GM12875 (cell line): ENCODE measurements at regions not wholly inside any gene's neighbourhood (a gene's known extent, or its start where the extent isn't known, plus 50 kb on each side); places are given as distances from the start of the nearest gene placed in this dataset.
"Not testable (repeated sequence)": the region's sequence is repeated elsewhere in the genome, so short reads cannot be mapped to it uniquely, and the experiment has no call there.

Experiments used
- H3K4me3 ChIP-seq: one replicate; pipeline ENCODE4 v1.5.1; 2011; ENCODE audit warnings: low read depth, low read length, control low read depth
- TF ChIP-seq, protein P1 (sequence below): IDR thresholded peaks from 2 replicates; pipeline ENCODE4 v1.5.1; 2011; ENCODE audit warnings: low read depth, mild to moderate bottlenecking, control low read depth, inconsistent platforms, low read length, moderate library complexity, borderline replicate concordance; ENCODE audit not compliant: insufficient read depth

DNA sequence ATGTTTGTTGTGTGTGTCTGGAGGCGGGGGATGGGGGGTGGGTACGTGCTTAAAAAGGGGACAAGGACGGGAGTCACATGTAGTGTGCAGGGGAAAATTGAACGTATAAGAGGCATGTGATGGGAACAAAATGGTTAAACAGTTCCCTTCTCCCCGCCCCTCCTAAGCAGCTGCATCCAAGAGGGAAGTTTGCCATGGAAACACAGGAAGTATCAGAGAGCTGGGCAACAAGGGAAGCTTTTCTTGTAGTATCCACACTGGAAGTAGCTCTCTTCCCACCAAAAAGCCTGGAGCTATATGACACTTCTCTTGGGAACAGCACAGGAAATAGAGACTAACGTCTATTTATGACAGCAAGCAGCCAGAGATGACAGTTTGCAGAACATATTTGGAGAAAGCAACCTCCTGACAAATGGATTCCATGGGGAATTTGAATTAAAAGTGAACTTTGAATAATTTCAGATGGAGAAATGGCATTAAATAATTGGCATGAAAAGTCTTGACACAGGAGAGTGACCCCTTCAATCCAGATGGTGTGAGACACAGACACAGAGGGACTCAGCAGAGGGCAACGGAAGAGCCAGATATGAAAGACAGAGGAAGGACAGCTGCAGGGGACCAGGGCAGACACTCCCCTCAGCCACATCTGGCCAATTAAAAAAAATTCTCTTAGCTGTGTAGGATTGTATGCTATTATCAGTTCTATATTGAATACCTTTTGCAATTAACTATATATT is 294.2 kb upstream of the TBL1XR1 start:
- H3K4me3 ChIP-seq = no peak overlapping the region
- TF ChIP-seq, protein P1, sequence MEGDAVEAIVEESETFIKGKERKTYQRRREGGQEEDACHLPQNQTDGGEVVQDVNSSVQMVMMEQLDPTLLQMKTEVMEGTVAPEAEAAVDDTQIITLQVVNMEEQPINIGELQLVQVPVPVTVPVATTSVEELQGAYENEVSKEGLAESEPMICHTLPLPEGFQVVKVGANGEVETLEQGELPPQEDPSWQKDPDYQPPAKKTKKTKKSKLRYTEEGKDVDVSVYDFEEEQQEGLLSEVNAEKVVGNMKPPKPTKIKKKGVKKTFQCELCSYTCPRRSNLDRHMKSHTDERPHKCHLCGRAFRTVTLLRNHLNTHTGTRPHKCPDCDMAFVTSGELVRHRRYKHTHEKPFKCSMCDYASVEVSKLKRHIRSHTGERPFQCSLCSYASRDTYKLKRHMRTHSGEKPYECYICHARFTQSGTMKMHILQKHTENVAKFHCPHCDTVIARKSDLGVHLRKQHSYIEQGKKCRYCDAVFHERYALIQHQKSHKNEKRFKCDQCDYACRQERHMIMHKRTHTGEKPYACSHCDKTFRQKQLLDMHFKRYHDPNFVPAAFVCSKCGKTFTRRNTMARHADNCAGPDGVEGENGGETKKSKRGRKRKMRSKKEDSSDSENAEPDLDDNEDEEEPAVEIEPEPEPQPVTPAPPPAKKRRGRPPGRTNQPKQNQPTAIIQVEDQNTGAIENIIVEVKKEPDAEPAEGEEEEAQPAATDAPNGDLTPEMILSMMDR = no peak

- H3K4me3 ChIP-seq = no peak overlapping the region
- TF ChIP-seq, protein P1 = no peak
Measured at GRCh38 chr3:177493091-177493490, 295.8 kb upstream of the TBL1XR1 start.

DNA sequence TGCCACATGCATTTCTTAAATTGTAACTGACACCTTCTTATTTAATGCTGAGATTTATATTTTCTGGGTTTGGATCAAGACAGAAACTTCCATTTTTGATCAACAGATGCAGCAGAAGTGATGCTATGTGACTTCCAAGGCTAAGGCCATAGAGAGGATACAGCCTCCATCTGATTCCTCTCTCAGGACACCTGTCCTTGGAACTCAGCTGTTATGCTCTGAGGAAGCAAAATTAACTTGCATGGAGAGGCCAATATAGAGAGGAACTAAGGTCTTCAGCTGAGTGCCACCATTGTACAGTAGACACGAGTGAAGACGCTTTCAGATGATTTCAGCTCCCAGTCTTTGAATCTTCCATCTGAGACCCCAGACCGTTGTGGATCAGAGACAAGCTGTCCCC is 296.9 kb upstream of the TBL1XR1 start:
- TF ChIP-seq, protein P1 = no peak

DNA sequence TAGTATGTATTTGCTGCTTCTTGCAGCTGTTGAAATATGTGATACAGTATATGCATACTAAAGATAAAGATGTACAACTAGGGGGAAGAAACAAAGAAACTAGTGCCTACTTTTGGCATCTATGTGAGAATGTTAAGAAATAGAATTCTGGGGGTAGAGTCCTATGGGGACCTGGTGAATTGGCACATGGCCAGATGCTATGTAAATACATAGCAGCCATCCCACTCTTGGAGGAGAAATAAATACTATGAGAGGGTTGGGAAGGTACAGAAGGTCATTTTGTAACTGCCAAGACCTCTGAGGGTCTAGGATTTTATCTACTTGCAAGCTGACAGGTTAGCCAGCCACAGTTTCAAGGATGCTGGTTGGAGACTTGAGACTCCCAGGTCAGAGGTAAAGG is 298.3 kb upstream of the TBL1XR1 start:
- TF ChIP-seq, protein P1 = no peak
- H3K4me3 ChIP-seq = no peak overlapping the region

More for the DNA sequence above, 296.9 kb upstream of the TBL1XR1 start:
- no peak overlapping the region for H3K4me3 ChIP-seq

DNA sequence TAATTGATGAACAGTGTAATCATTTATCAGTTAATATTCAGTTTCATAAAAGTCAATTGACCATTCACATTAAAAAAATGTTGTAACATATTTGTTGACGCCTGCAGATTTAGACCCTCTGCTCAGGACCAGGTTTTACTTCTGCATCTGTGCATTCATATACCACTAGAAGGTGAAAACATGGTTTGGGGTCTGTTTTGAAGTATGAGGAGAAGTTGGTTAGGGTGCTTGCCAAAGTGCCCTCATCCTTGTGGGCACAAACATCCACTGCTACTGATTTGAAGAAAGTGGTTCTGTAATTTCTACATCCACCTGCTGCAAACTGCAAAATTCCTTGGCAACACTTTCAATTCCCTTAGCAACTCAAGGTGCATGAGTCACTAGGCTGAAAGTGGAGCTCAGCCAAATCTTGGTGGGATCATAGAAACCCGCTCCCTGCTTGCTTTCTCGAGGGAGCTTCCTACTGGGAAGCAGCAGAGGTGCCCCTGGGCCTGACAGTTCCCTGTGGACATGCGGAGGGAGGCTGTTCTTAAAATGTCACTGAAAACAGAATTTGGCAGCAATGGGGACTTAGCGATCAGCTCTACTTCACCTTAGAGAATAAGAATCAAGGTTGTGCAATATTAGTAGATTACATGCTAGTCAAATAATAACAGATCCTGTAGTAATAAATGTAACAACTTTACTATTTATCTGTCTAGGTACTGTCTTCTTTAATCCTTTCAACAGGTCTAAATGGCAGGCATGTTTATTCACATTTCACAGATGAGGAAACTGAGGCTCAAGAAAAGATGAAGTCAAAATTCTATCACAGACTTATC is 301.0 kb upstream of the TBL1XR1 start:
- TF ChIP-seq, protein P1 = no peak
- no peak overlapping the region for H3K4me3 ChIP-seq

DNA sequence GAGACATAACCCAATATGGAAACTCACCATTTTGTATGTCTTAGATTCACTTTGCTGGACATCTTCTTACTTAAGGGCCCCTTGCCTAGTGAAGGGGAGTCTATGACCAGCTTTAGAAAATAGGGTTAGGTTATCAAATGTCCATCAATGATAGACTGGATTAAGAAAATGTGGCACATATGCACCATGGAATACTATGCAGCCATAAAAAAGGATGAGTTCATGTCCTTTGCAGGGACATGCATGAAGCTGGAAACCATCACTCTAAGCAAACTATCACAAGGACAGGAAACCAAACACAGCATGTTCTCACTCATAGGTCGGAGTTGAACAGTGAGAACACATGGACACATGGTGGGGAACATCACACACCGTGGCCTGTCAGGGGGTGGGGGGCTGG is 301.8 kb upstream of the TBL1XR1 start:
- H3K4me3 ChIP-seq = not testable (repeated sequence)

GRCh38 chr3:177499779-177500423 is 302.6 kb upstream of the TBL1XR1 start:
- no peak overlapping the region for H3K4me3 ChIP-seq
- TF ChIP-seq, protein P1 = no peak
